GM19025 (cell line): ENCODE measurements at regions not wholly inside any gene's neighbourhood (a gene's known extent, or its start where the extent isn't known, plus 50 kb on each side); places are given as distances from the start of the nearest gene placed in this dataset.
"Not testable (repeated sequence)": the region's sequence is repeated elsewhere in the genome, so short reads cannot be mapped to it uniquely, and the experiment has no call there.

Source experiments
- ATAC-seq: cut with Tn5 transposase; IDR thresholded peaks from one replicate; pipeline ENCODE4 v1.9.1; 2021; ENCODE audit warnings: mild to moderate bottlenecking, low read depth, moderate library complexity; ENCODE audit not compliant: unreplicated experiment

- no peak for ATAC-seq
Measured at GRCh38 chr5:51156838-51157237, 226.4 kb upstream of the ISL1 start.

- no peak for ATAC-seq
Measured at GRCh38 chr5:51159164-51159563, 224.1 kb upstream of the ISL1 start.

- no peak for ATAC-seq
Measured at GRCh38 chr5:51159606-51160005, 223.6 kb upstream of the ISL1 start.

- ATAC-seq = no peak
Measured at GRCh38 chr5:51162245-51162644, 221.0 kb upstream of the ISL1 start.

- ATAC-seq = not testable (repeated sequence)
Measured at GRCh38 chr5:51165621-51166020, 217.6 kb upstream of the ISL1 start.

GRCh38 chr5:51172903-51173626 is 210.2 kb upstream of the ISL1 start:
- no peak for ATAC-seq

- ATAC-seq = no peak
Measured at GRCh38 chr5:51181208-51181894, 201.9 kb upstream of the ISL1 start.

- ATAC-seq = no peak
Measured at GRCh38 chr5:51185850-51186329, 197.4 kb upstream of the ISL1 start.

- ATAC-seq = no peak
Measured at GRCh38 chr5:51188001-51188591, 195.2 kb upstream of the ISL1 start.

GRCh38 chr5:51194671-51195070 is 188.6 kb upstream of the ISL1 start:
- ATAC-seq = no peak

GRCh38 chr5:51201024-51201423 is 182.2 kb upstream of the ISL1 start:
- ATAC-seq = no peak

- ATAC-seq = no peak
Measured at GRCh38 chr5:51201708-51202107, 181.5 kb upstream of the ISL1 start.

GRCh38 chr5:51202161-51202560 is 181.1 kb upstream of the ISL1 start:
- no peak for ATAC-seq

- peak; percentile 57 for ATAC-seq
Measured at GRCh38 chr5:51203598-51203997, 179.7 kb upstream of the ISL1 start.

GRCh38 chr5:51208296-51208695 is 175.0 kb upstream of the ISL1 start:
- no peak for ATAC-seq

- ATAC-seq = no peak
Measured at GRCh38 chr5:51214746-51215145, 168.5 kb upstream of the ISL1 start.

GRCh38 chr5:51225789-51226742 is 157.2 kb upstream of the ISL1 start:
- no peak for ATAC-seq

GRCh38 chr5:51227963-51228470 is 155.2 kb upstream of the ISL1 start:
- no peak for ATAC-seq

- no peak for ATAC-seq
Measured at GRCh38 chr5:51230336-51230735, 152.9 kb upstream of the ISL1 start.

GRCh38 chr5:51242456-51242855 is 140.8 kb upstream of the ISL1 start:
- ATAC-seq = no peak
